ENCODE measurements at regions not wholly inside any gene's neighbourhood (a gene's known extent, or its start where the extent isn't known, plus 50 kb on each side); places are given as distances from the start of the nearest gene placed in this dataset.

DNA sequence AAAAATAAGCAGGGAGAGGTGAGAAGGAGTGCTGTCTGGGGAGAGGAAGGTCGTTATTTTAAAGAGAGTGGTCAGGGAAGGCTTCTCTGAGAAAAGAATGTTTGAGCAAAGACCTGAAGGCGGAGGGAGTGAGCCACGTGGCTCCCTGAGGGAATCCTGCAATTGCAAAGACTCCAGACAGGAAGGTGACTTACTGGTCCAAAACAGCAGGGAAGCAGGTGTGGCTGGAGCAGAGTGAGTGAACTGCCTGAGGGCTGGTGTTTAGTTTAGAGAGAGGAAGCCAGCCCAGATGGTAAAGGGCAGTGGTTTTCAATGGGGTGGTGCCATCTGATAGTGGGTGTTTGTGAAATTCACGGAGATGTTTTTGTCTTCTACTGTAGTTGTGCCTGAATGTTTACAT is 58.8 kb upstream of the LTA4H start:
- TF ChIP-seq, protein P1, sequence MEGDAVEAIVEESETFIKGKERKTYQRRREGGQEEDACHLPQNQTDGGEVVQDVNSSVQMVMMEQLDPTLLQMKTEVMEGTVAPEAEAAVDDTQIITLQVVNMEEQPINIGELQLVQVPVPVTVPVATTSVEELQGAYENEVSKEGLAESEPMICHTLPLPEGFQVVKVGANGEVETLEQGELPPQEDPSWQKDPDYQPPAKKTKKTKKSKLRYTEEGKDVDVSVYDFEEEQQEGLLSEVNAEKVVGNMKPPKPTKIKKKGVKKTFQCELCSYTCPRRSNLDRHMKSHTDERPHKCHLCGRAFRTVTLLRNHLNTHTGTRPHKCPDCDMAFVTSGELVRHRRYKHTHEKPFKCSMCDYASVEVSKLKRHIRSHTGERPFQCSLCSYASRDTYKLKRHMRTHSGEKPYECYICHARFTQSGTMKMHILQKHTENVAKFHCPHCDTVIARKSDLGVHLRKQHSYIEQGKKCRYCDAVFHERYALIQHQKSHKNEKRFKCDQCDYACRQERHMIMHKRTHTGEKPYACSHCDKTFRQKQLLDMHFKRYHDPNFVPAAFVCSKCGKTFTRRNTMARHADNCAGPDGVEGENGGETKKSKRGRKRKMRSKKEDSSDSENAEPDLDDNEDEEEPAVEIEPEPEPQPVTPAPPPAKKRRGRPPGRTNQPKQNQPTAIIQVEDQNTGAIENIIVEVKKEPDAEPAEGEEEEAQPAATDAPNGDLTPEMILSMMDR (IDR thresholded peaks at IDR 0.05), result no peak
- TF ChIP-seq POLR2A (IDR thresholded peaks at IDR 0.05), result no peak

Data from Peyer's patch (tissue), 4 donors.